HL-60 (cell line): ENCODE measurements at regions not wholly inside any gene's neighbourhood (a gene's known extent, or its start where the extent isn't known, plus 50 kb on each side); places are given as distances from the start of the nearest gene placed in this dataset.

ENCODE experiments used
- CTCF ChIP-seq: IDR thresholded peaks from one replicate; pipeline ENCODE4 v1.5.1; 2011; ENCODE audit warnings: low read length, control low read depth, inconsistent platforms; ENCODE audit not compliant: insufficient read depth
- GABPA ChIP-seq: IDR thresholded peaks from 2 replicates; pipeline ENCODE4 v1.6.1; 2012; ENCODE audit warnings: low read depth
- POLR2AphosphoS5 ChIP-seq: IDR thresholded peaks from 2 replicates; pipeline ENCODE4 v1.6.1; 2012; ENCODE audit warnings: low read depth
- SPI1 ChIP-seq: IDR thresholded peaks from 2 replicates; pipeline ENCODE4 v1.6.1; 2012; ENCODE audit warnings: low read depth, mild to moderate bottlenecking, borderline replicate concordance
- TF ChIP-seq, protein P1 (sequence below): IDR thresholded peaks from 2 replicates; pipeline ENCODE4 v1.6.1; 2012; ENCODE audit warnings: low read depth; ENCODE audit not compliant: insufficient replicate concordance

- no peak for TF ChIP-seq CTCF
- TF ChIP-seq POLR2AphosphoS5: no peak
- TF ChIP-seq GABPA: no peak
- TF ChIP-seq, protein P1, sequence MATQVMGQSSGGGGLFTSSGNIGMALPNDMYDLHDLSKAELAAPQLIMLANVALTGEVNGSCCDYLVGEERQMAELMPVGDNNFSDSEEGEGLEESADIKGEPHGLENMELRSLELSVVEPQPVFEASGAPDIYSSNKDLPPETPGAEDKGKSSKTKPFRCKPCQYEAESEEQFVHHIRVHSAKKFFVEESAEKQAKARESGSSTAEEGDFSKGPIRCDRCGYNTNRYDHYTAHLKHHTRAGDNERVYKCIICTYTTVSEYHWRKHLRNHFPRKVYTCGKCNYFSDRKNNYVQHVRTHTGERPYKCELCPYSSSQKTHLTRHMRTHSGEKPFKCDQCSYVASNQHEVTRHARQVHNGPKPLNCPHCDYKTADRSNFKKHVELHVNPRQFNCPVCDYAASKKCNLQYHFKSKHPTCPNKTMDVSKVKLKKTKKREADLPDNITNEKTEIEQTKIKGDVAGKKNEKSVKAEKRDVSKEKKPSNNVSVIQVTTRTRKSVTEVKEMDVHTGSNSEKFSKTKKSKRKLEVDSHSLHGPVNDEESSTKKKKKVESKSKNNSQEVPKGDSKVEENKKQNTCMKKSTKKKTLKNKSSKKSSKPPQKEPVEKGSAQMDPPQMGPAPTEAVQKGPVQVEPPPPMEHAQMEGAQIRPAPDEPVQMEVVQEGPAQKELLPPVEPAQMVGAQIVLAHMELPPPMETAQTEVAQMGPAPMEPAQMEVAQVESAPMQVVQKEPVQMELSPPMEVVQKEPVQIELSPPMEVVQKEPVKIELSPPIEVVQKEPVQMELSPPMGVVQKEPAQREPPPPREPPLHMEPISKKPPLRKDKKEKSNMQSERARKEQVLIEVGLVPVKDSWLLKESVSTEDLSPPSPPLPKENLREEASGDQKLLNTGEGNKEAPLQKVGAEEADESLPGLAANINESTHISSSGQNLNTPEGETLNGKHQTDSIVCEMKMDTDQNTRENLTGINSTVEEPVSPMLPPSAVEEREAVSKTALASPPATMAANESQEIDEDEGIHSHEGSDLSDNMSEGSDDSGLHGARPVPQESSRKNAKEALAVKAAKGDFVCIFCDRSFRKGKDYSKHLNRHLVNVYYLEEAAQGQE: no peak
- TF ChIP-seq SPI1: no peak
Observed at GRCh38 chr12:5242440-5242839, 189.5 kb upstream of the NTF3 start.
